Esophagus muscularis mucosa (tissue), 4 donors: ENCODE measurements at regions not wholly inside any gene's neighbourhood (a gene's known extent, or its start where the extent isn't known, plus 50 kb on each side); places are given as distances from the start of the nearest gene placed in this dataset.

ENCODE experiments used
- DNase-seq: peaks from one replicate; pipeline ENCODE4 v3.0.0-alpha.2; 2017; ENCODE audit errors: extremely low spot score
- H3K27ac ChIP-seq, 4 donors: fragments of 200-600 bp; sonication (generic); replicated peaks in 1 of 4; 1 replicate in 3 of 4; 2 replicates in 1 of 4; pipeline ENCODE4 v1.5.1; 2016 to 2019; ENCODE audit warnings: mild to moderate bottlenecking in 1 of 4
- H3K27me3 ChIP-seq, 4 donors: fragments of 200-600 bp; sonication (generic); one replicate each; pipeline versions ENCODE4 v1.5.1 to v1.6.0; 2016 to 2019
- H3K36me3 ChIP-seq, 4 donors: fragments of 200-600 bp; sonication (generic); one replicate each; pipeline ENCODE4 v1.5.1; 2016 to 2019
- H3K4me1 ChIP-seq, 4 donors: fragments of 200-600 bp; sonication (generic); one replicate each; pipeline ENCODE4 v1.5.1; 2016 to 2019
- H3K4me3 ChIP-seq, 4 donors: fragments of 200-600 bp; sonication (generic); 1 replicate in 2 of 4; 2 replicates in 2 of 4; pipeline ENCODE4 v1.5.1; 2016 to 2019; ENCODE audit warnings: mild to moderate bottlenecking in 4 of 4, moderate library complexity in 1 of 4
- H3K9me3 ChIP-seq, 4 donors: fragments of 200-600 bp; sonication (generic); 1 replicate in 3 of 4; 2 replicates in 1 of 4; pipeline ENCODE4 v1.5.1; 2016 to 2019
- EP300 ChIP-seq: sonication (generic); formaldehyde crosslinking; IDR thresholded peaks from one replicate; pipeline ENCODE4 v1.6.1; 2017; ENCODE audit warnings: antibody characterized with exemption
- POLR2A ChIP-seq: fragments of 450-650 bp; IDR thresholded peaks from one replicate; pipeline ENCODE4 v1.6.1; 2017; ENCODE audit warnings: antibody characterized with exemption, moderate library complexity, mild to moderate bottlenecking, low read depth
- POLR2AphosphoS5 ChIP-seq, 2 donors: sonication (generic); formaldehyde crosslinking; IDR thresholded peaks; one replicate each; pipeline ENCODE4 v1.6.1; 2017; ENCODE audit warnings: antibody characterized with exemption in 2 of 2
- WGBS: methylation state at CpG from one replicate; pipeline ENCODE4 v1.1.5; 2018; 5-methylcytosine and 5-hydroxymethylcytosine counted together
- intact Hi-C: fragments of 100-400 bp; cut with DNase I; formaldehyde crosslinking; loops from one replicate; pipeline ENCODE4 v1.15.1; 2023
- TF ChIP-seq, protein P1 (sequence below), 3 experiments: fragments of 200-600 bp in 2 of 3; fragments of 450-650 bp in 1 of 3; sonication (generic) in 2 of 3; IDR thresholded peaks; one replicate each; pipeline ENCODE4 v1.5.1; 2017 to 2019; ENCODE audit warnings: antibody characterized with exemption in 3 of 3, mild to moderate bottlenecking in 2 of 3, moderate library complexity in 1 of 3

DNA sequence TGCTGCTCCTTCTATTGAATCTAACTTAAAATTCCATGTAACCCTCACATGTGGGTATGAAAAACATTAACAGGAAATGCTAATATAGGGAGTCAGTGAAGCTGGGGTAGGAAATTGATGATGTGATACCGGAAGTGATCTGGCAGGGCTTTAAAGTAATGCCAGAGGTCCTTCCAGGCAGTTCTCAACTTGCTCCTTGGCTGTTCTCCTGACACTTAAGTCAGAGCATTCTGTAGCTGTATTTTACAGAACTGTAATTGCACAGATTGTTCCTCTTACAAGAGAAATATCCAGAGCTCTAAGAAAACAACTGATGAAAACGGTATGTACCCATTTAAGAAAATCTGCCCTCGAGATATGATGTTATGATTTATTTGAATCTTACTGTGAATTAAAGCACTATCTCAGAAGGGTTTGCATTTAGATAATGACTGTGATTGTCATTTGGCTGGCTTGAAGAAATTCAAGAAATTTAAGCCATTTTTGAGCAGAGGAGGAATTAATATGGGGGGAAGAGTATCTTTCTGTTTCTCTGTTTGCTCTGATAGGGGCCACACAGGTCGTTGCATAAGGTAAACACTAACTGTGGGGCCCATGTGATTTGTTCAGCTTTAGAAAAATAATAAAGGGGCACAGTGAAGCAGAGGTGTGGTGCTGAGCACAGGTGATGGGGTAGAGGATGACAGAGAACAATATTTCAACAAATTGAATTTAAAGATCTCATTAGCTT is 88.4 kb downstream of the BBS10 start:
- intact Hi-C loops, result loop anchor here (10.0 kb wide), 1 partner anchor 175 kb away; the partner anchor contains the start of gene NAP1L1
- peaks cover 18 to 53% (median 40%) of the 10 kb centered on the region in 4 donors for H3K4me1 ChIP-seq
- peak overlapping the region; percentile 83 to 92 (median 84) for H3K27ac ChIP-seq
- WGBS, result 29% methylated on average over 4 of the region's 4 CpGs
- no peaks in the 10 kb centered on the region for H3K27me3 ChIP-seq
- H3K36me3 ChIP-seq, result no peaks in the 10 kb centered on the region
- DNase-seq, result no peak
- TF ChIP-seq, protein P1, sequence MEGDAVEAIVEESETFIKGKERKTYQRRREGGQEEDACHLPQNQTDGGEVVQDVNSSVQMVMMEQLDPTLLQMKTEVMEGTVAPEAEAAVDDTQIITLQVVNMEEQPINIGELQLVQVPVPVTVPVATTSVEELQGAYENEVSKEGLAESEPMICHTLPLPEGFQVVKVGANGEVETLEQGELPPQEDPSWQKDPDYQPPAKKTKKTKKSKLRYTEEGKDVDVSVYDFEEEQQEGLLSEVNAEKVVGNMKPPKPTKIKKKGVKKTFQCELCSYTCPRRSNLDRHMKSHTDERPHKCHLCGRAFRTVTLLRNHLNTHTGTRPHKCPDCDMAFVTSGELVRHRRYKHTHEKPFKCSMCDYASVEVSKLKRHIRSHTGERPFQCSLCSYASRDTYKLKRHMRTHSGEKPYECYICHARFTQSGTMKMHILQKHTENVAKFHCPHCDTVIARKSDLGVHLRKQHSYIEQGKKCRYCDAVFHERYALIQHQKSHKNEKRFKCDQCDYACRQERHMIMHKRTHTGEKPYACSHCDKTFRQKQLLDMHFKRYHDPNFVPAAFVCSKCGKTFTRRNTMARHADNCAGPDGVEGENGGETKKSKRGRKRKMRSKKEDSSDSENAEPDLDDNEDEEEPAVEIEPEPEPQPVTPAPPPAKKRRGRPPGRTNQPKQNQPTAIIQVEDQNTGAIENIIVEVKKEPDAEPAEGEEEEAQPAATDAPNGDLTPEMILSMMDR (IDR thresholded peaks at IDR 0.05), result no peak
- TF ChIP-seq EP300 (peak; percentile 65), POLR2AphosphoS5 (IDR thresholded peaks at IDR 0.05) (peak; percentile 62 to 67), POLR2A (no peak)
- peak overlapping the region in 2 of 4 donors; percentile 10 to 27 for H3K4me3 ChIP-seq
- H3K9me3 ChIP-seq, result no peaks in the 10 kb centered on the region

DNA sequence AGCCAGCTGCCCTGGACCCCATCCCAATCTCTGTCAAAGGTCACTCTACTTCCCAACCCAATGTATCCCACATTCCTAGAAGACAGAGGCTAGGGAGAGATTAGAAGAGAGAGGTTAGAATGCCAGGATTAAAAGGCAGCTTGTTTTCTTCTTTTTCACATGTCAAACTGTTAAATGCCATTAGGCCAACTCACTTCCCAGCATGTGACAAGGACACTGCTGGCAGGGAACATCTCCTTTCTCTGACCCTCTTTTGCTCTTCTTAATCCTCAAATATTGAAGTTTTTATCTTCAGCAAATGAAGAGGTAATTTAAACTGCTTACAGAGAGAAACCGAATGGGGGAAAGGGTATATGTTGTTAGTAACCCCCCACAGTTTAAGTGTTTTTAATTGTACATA is 89.1 kb downstream of the BBS10 start:
- no peak for DNase-seq
- 78% methylated on average over 1 of the region's 1 CpG for WGBS
- intact Hi-C loops, result loop anchor here (10.0 kb wide), 1 partner anchor 174 kb away; the partner anchor contains the start of gene NAP1L1
- Histone ChIP-seq H3K9me3 (no peaks in the 10 kb centered on the region), H3K36me3 (no peaks in the 10 kb centered on the region), H3K4me3 (no peak overlapping the region), H3K27me3 (no peaks in the 10 kb centered on the region), H3K27ac (peak overlapping the region; percentile 83 to 92 (median 84)), H3K4me1 (peaks cover 18 to 45% (median 33%) of the 10 kb centered on the region in 4 donors)
- TF ChIP-seq POLR2A (no peak), POLR2AphosphoS5 (IDR thresholded peaks at IDR 0.05) (peak in 1 of 2 donors; percentile 4)
- TF ChIP-seq, protein P1 (IDR thresholded peaks at IDR 0.05), result no peak

DNA sequence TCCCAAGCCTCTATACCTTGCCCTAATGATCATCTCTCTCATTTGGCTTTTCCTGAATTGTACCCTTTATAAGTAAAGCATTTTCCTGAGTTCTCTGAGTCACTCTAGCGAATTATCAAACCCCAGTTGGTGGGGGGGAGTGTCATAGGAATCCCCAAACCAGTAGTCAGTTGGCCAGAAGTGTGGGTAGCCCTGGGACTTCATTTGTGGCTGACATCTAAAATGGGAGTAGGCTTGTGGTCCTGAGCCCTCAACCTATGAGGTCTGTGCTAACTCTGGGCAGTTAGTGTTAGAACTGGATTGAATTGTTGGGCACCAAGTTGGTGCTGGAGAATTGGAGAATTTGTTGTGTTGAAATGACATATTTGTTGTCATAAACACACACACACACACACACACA is 91.3 kb downstream of the BBS10 start:
- H3K4me3 ChIP-seq, result no peak overlapping the region
- H3K9me3 ChIP-seq, result no peaks in the 10 kb centered on the region
- WGBS, result 79% methylated on average over 1 of the region's 1 CpG
- H3K27me3 ChIP-seq, result no peaks in the 10 kb centered on the region
- no peak for DNase-seq
- H3K4me1 ChIP-seq, result peaks cover 18 to 45% (median 33%) of the 10 kb centered on the region in 4 donors
- H3K27ac ChIP-seq, result no peak overlapping the region
- TF ChIP-seq POLR2A, result no peak
- no peak for TF ChIP-seq POLR2AphosphoS5 (IDR thresholded peaks at IDR 0.05)
- TF ChIP-seq, protein P1 (IDR thresholded peaks at IDR 0.05), result no peak
- no peak for TF ChIP-seq EP300
- no peaks in the 10 kb centered on the region for H3K36me3 ChIP-seq
- intact Hi-C loops, result loop anchor here (10.0 kb wide), 1 partner anchor 172 kb away; the partner anchor contains the start of gene NAP1L1

DNA sequence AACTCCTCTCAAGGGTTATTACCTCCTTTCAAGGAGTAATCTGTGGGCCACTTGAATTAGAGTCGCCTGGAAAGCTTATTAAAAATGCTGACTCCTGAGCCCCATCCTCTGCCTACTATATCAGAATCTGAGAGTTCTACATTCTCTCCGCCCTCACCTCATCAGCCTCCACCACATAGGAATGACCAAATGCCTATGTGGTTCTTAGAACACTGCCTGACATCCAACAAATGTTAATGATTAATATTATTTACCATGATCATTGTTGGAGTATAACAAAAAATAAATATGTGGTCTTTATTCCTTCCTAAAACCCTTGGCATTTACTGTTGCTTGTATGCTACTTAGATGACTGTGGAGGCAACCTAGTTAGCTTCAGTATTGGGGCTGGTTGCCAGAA is 91.9 kb downstream of the BBS10 start:
- Histone ChIP-seq H3K27ac (no peak overlapping the region), H3K4me1 (peaks cover 18 to 42% (median 32%) of the 10 kb centered on the region in 4 donors), H3K27me3 (no peaks in the 10 kb centered on the region), H3K36me3 (no peaks in the 10 kb centered on the region), H3K4me3 (no peak overlapping the region), H3K9me3 (no peaks in the 10 kb centered on the region)
- no peak for DNase-seq
- whole genome bisulfite sequencing, result 93% methylated on average over 2 of the region's 2 CpGs
- intact Hi-C loops, result loop anchor here (10.0 kb wide), 1 partner anchor 172 kb away; the partner anchor contains the start of gene NAP1L1
- TF ChIP-seq POLR2AphosphoS5 (IDR thresholded peaks at IDR 0.05) (no peak), POLR2A (no peak), EP300 (no peak)
- TF ChIP-seq, protein P1 (IDR thresholded peaks at IDR 0.05), result no peak
